Left ventricle myocardium inferior (tissue), 1 donor: ENCODE measurements at regions not wholly inside any gene's neighbourhood (a gene's known extent, or its start where the extent isn't known, plus 50 kb on each side); places are given as distances from the start of the nearest gene placed in this dataset.
"Not testable (repeated sequence)": the region's sequence is repeated elsewhere in the genome, so short reads cannot be mapped to it uniquely, and the experiment has no call there.

ENCODE experiments used
- DNase-seq: peaks from one replicate; pipeline ENCODE4 v3.0.0-alpha.2; 2020
- H3K27ac ChIP-seq: fragments of 200-600 bp; replicated peaks from 2 replicates; pipeline ENCODE4 v1.8.0; 2021
- H3K27me3 ChIP-seq: fragments of 200-600 bp; 2 replicates; pipeline ENCODE4 v1.8.0; 2021; ENCODE audit warnings: low read depth
- H3K36me3 ChIP-seq: fragments of 200-600 bp; 2 replicates; pipeline ENCODE4 v1.8.0; 2021
- H3K4me1 ChIP-seq: fragments of 200-600 bp; 2 replicates; pipeline ENCODE4 v1.8.0; 2021
- H3K4me3 ChIP-seq: fragments of 200-600 bp; 2 replicates; pipeline ENCODE4 v1.8.0; 2021; ENCODE audit warnings: mild to moderate bottlenecking, moderate library complexity
- H3K9me3 ChIP-seq: fragments of 200-600 bp; replicated peaks from 2 replicates; pipeline ENCODE4 v1.8.0; 2021
- CTCF ChIP-seq: fragments of 200-600 bp; IDR thresholded peaks from 2 replicates; pipeline ENCODE4 v1.8.0; 2021; ENCODE audit warnings: antibody characterized with exemption, mild to moderate bottlenecking, borderline replicate concordance
- intact Hi-C: fragments of 100-400 bp; cut with micrococcal nuclease; formaldehyde crosslinking; loops from one replicate; pipeline ENCODE4 v1.11.0; 2022
- donor health status: DM: no; HTN: yes; CAD: no; lungs with severe emphysema.

- H3K9me3 ChIP-seq = peaks cover 3% of the 10 kb centered on the region
- intact Hi-C loops = no loop called here
- no peak for DNase-seq
- H3K27me3 ChIP-seq = no peaks in the 10 kb centered on the region
- no peak overlapping the region for H3K27ac ChIP-seq
- TF ChIP-seq CTCF = no peak
- H3K36me3 ChIP-seq = no peaks in the 10 kb centered on the region
- no peak overlapping the region for H3K4me3 ChIP-seq
- no peaks in the 10 kb centered on the region for H3K4me1 ChIP-seq
Measured at GRCh38 chr17:43314611-43315011, 80.8 kb upstream of the RNU2-1 start.

GRCh38 chr17:43312011-43312410, 78.2 kb upstream of the RNU2-1 start:
- no peaks in the 10 kb centered on the region for H3K36me3 ChIP-seq
- no peak for TF ChIP-seq CTCF
- no peak for DNase-seq
- no peaks in the 10 kb centered on the region for H3K27me3 ChIP-seq
- no peak overlapping the region for H3K4me3 ChIP-seq
- H3K4me1 ChIP-seq = no peaks in the 10 kb centered on the region
- intact Hi-C loops = no loop called here
- H3K27ac ChIP-seq = no peak overlapping the region
- H3K9me3 ChIP-seq = no peaks in the 10 kb centered on the region

- no peak for TF ChIP-seq CTCF
- no peaks in the 10 kb centered on the region for H3K4me1 ChIP-seq
- H3K4me3 ChIP-seq = no peak overlapping the region
- no peak overlapping the region for H3K27ac ChIP-seq
- intact Hi-C loops = no loop called here
- no peaks in the 10 kb centered on the region for H3K9me3 ChIP-seq
- no peak for DNase-seq
- no peaks in the 10 kb centered on the region for H3K27me3 ChIP-seq
- no peaks in the 10 kb centered on the region for H3K36me3 ChIP-seq
Measured at GRCh38 chr17:43309505-43310332, 75.9 kb upstream of the RNU2-1 start.

- no peak for TF ChIP-seq CTCF
- no peaks in the 10 kb centered on the region for H3K9me3 ChIP-seq
- no peaks in the 10 kb centered on the region for H3K4me1 ChIP-seq
- H3K27me3 ChIP-seq = no peaks in the 10 kb centered on the region
- H3K4me3 ChIP-seq = no peak overlapping the region
- no peak overlapping the region for H3K27ac ChIP-seq
- no peak for DNase-seq
- intact Hi-C loops = no loop called here
- no peaks in the 10 kb centered on the region for H3K36me3 ChIP-seq
Measured at GRCh38 chr17:43308999-43309398, 75.2 kb upstream of the RNU2-1 start.

GRCh38 chr17:43304792-43305191, 71.0 kb upstream of the RNU2-1 start:
- H3K4me1 ChIP-seq, H3K4me3 ChIP-seq, H3K27ac ChIP-seq, H3K9me3 ChIP-seq, DNase-seq, H3K36me3 ChIP-seq, intact Hi-C loops, H3K27me3 ChIP-seq: not testable (repeated sequence)

- H3K4me1 ChIP-seq, H3K27me3 ChIP-seq, H3K9me3 ChIP-seq, intact Hi-C loops, H3K4me3 ChIP-seq, DNase-seq, H3K36me3 ChIP-seq, H3K27ac ChIP-seq: not testable (repeated sequence)
Measured at GRCh38 chr17:43303049-43303448, 69.3 kb upstream of the RNU2-1 start.

- H3K9me3 ChIP-seq, DNase-seq, H3K4me1 ChIP-seq, H3K36me3 ChIP-seq, H3K4me3 ChIP-seq, H3K27ac ChIP-seq, H3K27me3 ChIP-seq, intact Hi-C loops: not testable (repeated sequence)
Measured at GRCh38 chr17:43299300-43300076, 65.7 kb upstream of the RNU2-1 start.

GRCh38 chr17:43289670-43290069, 55.9 kb upstream of the RNU2-1 start:
- H3K27me3 ChIP-seq, H3K27ac ChIP-seq, DNase-seq, H3K4me1 ChIP-seq, H3K9me3 ChIP-seq, H3K4me3 ChIP-seq, H3K36me3 ChIP-seq, intact Hi-C loops: not testable (repeated sequence)

GRCh38 chr17:43283606-43284005, 49.8 kb upstream of the RNU2-1 start:
- H3K36me3 ChIP-seq, H3K27me3 ChIP-seq, H3K27ac ChIP-seq, H3K9me3 ChIP-seq, H3K4me3 ChIP-seq, intact Hi-C loops, H3K4me1 ChIP-seq, DNase-seq: not testable (repeated sequence)
